ENCODE measurements at regions not wholly inside any gene's neighbourhood (a gene's known extent, or its start where the extent isn't known, plus 50 kb on each side); places are given as distances from the start of the nearest gene placed in this dataset.
"Not testable (repeated sequence)": the region's sequence is repeated elsewhere in the genome, so short reads cannot be mapped to it uniquely, and the experiment has no call there.

- DNase-seq (ENCODE audit: low spot score): no peak
These were observed 191.0 kb upstream of the RGS6 start for GRCh38 chr14:71741241-71741640.

- DNase-seq (ENCODE audit: low spot score): no peak
These were observed 189.7 kb upstream of the RGS6 start for GRCh38 chr14:71742485-71742884.

- no peak for DNase-seq (ENCODE audit: low spot score)
These were observed 187.2 kb upstream of the RGS6 start for GRCh38 chr14:71745072-71745471.

- no peak for DNase-seq (ENCODE audit: low spot score)
These were observed 184.0 kb upstream of the RGS6 start for GRCh38 chr14:71748196-71748595.

GRCh38 chr14:71749613-71750238 is 182.5 kb upstream of the RGS6 start:
- no peak for DNase-seq (ENCODE audit: low spot score)

- peak; percentile 5 for DNase-seq (ENCODE audit: low spot score)
These were observed 181.0 kb upstream of the RGS6 start for GRCh38 chr14:71751264-71751663.

GRCh38 chr14:71752111-71752738 is 180.0 kb upstream of the RGS6 start:
- no peak for DNase-seq (ENCODE audit: low spot score)

GRCh38 chr14:71753126-71753830 is 179.0 kb upstream of the RGS6 start:
- DNase-seq (ENCODE audit: low spot score): peak; percentile 92

- no peak for DNase-seq (ENCODE audit: low spot score)
These were observed 178.3 kb upstream of the RGS6 start for GRCh38 chr14:71753976-71754375.

GRCh38 chr14:71754422-71755095 is 177.7 kb upstream of the RGS6 start:
- DNase-seq (ENCODE audit: low spot score): no peak

- DNase-seq (ENCODE audit: low spot score): no peak
These were observed 173.8 kb upstream of the RGS6 start for GRCh38 chr14:71758229-71758951.

GRCh38 chr14:71762575-71762974 is 169.7 kb upstream of the RGS6 start:
- no peak for DNase-seq (ENCODE audit: low spot score)

GRCh38 chr14:71764701-71765382 is 167.4 kb upstream of the RGS6 start:
- DNase-seq (ENCODE audit: low spot score): no peak

GRCh38 chr14:71765505-71765904 is 166.7 kb upstream of the RGS6 start:
- DNase-seq (ENCODE audit: low spot score): no peak

- DNase-seq (ENCODE audit: low spot score): no peak
These were observed 161.8 kb upstream of the RGS6 start for GRCh38 chr14:71770431-71770830.

- not testable (repeated sequence) for DNase-seq (ENCODE audit: low spot score)
These were observed 160.8 kb upstream of the RGS6 start for GRCh38 chr14:71771421-71771820.

- DNase-seq (ENCODE audit: low spot score): not testable (repeated sequence)
These were observed 160.2 kb upstream of the RGS6 start for GRCh38 chr14:71771996-71772395.

- DNase-seq (ENCODE audit: low spot score): no peak
These were observed 158.2 kb upstream of the RGS6 start for GRCh38 chr14:71773898-71774481.

- peak; percentile 4 for DNase-seq (ENCODE audit: low spot score)
These were observed 155.5 kb upstream of the RGS6 start for GRCh38 chr14:71776471-71777360.

- no peak for DNase-seq (ENCODE audit: low spot score)
These were observed 152.2 kb upstream of the RGS6 start for GRCh38 chr14:71780075-71780474.

Data from RKO (cell line).